ENCODE measurements at regions not wholly inside any gene's neighbourhood (a gene's known extent, or its start where the extent isn't known, plus 50 kb on each side); places are given as distances from the start of the nearest gene placed in this dataset.

DNA sequence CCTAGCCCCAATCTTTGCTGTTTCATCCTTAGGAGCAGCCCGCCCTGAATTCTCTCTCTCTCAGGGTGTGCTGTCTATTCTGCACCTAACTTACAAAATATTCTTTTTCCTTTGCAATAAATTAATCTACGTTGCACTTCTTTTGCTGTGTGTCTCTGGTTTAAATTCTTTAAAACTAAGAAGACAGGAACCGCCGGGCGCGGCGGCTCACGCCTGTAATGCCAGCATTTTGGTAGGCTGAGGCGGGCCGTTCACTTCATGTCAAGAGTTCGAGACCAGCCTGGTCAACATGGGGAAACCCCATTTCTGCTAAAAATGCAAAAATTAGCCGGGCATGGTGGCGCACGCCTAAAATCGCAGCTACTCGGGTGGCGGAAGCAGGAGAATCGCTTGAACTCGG lies 148.5 kb upstream of the PRSS16 start:
- TF ChIP-seq, protein P1, sequence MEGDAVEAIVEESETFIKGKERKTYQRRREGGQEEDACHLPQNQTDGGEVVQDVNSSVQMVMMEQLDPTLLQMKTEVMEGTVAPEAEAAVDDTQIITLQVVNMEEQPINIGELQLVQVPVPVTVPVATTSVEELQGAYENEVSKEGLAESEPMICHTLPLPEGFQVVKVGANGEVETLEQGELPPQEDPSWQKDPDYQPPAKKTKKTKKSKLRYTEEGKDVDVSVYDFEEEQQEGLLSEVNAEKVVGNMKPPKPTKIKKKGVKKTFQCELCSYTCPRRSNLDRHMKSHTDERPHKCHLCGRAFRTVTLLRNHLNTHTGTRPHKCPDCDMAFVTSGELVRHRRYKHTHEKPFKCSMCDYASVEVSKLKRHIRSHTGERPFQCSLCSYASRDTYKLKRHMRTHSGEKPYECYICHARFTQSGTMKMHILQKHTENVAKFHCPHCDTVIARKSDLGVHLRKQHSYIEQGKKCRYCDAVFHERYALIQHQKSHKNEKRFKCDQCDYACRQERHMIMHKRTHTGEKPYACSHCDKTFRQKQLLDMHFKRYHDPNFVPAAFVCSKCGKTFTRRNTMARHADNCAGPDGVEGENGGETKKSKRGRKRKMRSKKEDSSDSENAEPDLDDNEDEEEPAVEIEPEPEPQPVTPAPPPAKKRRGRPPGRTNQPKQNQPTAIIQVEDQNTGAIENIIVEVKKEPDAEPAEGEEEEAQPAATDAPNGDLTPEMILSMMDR (IDR thresholded peaks at IDR 0.05) = no peak
- no peak for TF ChIP-seq EP300 (IDR thresholded peaks at IDR 0.05; ENCODE audit: low read depth)

Measured in transverse colon (tissue), 3 donors.